Gastroesophageal sphincter (tissue), 4 donors: ENCODE measurements at regions not wholly inside any gene's neighbourhood (a gene's known extent, or its start where the extent isn't known, plus 50 kb on each side); places are given as distances from the start of the nearest gene placed in this dataset.

Experiments used
- ATAC-seq: fragments of 150-250 bp; one replicate; pipeline ENCODE4 v1.9.1; 2016; ENCODE audit warnings: mild to moderate bottlenecking, moderate library complexity
- H3K27ac ChIP-seq, 4 donors: fragments of 200-600 bp; sonication (generic) in 3 of 4; 1 replicate in 3 of 4; 2 replicates in 1 of 4; pipeline ENCODE4 v1.5.1; 2016 to 2019
- H3K27me3 ChIP-seq: fragments of 200-600 bp; sonication (generic); one replicate; pipeline ENCODE4 v1.5.1; 2019
- H3K36me3 ChIP-seq, 2 donors: fragments of 200-600 bp; sonication (generic); one replicate each; pipeline ENCODE4 v1.5.1; 2019; ENCODE audit warnings: control low read depth in 1 of 2
- H3K4me1 ChIP-seq, 3 donors: fragments of 200-600 bp; sonication (generic); 1 replicate in 2 of 3; 2 replicates in 1 of 3; pipeline ENCODE4 v1.5.1; 2016 to 2019; ENCODE audit warnings: control low read depth in 2 of 3
- H3K4me3 ChIP-seq, 2 donors: fragments of 200-600 bp; sonication (generic); one replicate each; pipeline ENCODE4 v1.5.1; 2019; ENCODE audit warnings: mild to moderate bottlenecking in 1 of 2, moderate library complexity in 1 of 2
- H3K9me3 ChIP-seq, 3 donors: fragments of 200-600 bp; sonication (generic); one replicate each; pipeline ENCODE4 v1.5.1; 2017 to 2019; ENCODE audit warnings: control low read depth in 2 of 3
- EP300 ChIP-seq: sonication (generic); formaldehyde crosslinking; IDR thresholded peaks from one replicate; pipeline ENCODE4 v1.6.1; 2017; ENCODE audit warnings: antibody characterized with exemption, mild to moderate bottlenecking
- POLR2A ChIP-seq, 2 donors: fragments of 450-650 bp; IDR thresholded peaks; one replicate each; pipeline ENCODE4 v1.6.1; 2017; ENCODE audit warnings: antibody characterized with exemption in 2 of 2, mild to moderate bottlenecking in 2 of 2, moderate library complexity in 1 of 2
- POLR2AphosphoS5 ChIP-seq: sonication (generic); formaldehyde crosslinking; IDR thresholded peaks from one replicate; pipeline ENCODE4 v1.6.1; 2017; ENCODE audit warnings: antibody characterized with exemption
- WGBS, 2 donors: methylation state at CpG; one replicate each; pipeline ENCODE4 v1.1.5; 2018; ENCODE audit warnings: low coverage in 1 of 2; 5-methylcytosine and 5-hydroxymethylcytosine counted together
- TF ChIP-seq, protein P1 (sequence below), 4 experiments: fragments of 200-600 bp in 2 of 4; fragments of 450-650 bp in 2 of 4; sonication (generic) in 1 of 4; IDR thresholded peaks; one replicate each; pipeline ENCODE4 v1.5.1; 2017 to 2019; ENCODE audit warnings: antibody characterized with exemption in 4 of 4, mild to moderate bottlenecking in 2 of 4, moderate library complexity in 2 of 4

DNA sequence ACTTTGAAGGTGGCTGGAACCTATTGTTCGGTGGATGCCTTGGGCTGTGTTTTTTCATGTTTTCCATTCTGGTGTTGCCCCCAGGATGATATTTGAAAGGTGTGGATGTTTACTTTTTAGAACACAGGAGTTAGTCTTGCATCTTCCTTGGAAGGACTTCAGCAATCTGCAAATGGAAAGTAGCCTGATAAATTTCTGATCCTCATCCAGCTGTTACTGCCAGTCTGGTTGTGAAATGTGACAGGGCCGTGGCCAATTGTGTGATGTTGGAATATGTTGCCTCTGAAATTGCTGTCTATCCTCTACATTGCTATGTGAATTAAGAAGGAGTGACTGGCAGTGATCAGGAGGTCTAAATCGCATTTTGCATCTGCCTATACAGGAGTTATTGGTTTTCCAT lies 382.5 kb upstream of the C2CD4B start:
- peak; percentile 40 for ATAC-seq
- 58 to 67% methylated on average over 2 to 3 of the region's 3 CpGs for WGBS, 2 donors
- H3K4me1 ChIP-seq: peaks cover 3 to 34% (median 18%) of the 10 kb centered on the region in 3 donors
- peak overlapping the region in 1 of 4 donors; percentile 63 for H3K27ac ChIP-seq
- no peaks in the 10 kb centered on the region for H3K9me3 ChIP-seq
- no peaks in the 10 kb centered on the region for H3K36me3 ChIP-seq
- no peaks in the 10 kb centered on the region for H3K27me3 ChIP-seq
- TF ChIP-seq EP300: no peak
- no peak for TF ChIP-seq POLR2AphosphoS5
- TF ChIP-seq, protein P1, sequence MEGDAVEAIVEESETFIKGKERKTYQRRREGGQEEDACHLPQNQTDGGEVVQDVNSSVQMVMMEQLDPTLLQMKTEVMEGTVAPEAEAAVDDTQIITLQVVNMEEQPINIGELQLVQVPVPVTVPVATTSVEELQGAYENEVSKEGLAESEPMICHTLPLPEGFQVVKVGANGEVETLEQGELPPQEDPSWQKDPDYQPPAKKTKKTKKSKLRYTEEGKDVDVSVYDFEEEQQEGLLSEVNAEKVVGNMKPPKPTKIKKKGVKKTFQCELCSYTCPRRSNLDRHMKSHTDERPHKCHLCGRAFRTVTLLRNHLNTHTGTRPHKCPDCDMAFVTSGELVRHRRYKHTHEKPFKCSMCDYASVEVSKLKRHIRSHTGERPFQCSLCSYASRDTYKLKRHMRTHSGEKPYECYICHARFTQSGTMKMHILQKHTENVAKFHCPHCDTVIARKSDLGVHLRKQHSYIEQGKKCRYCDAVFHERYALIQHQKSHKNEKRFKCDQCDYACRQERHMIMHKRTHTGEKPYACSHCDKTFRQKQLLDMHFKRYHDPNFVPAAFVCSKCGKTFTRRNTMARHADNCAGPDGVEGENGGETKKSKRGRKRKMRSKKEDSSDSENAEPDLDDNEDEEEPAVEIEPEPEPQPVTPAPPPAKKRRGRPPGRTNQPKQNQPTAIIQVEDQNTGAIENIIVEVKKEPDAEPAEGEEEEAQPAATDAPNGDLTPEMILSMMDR (IDR thresholded peaks at IDR 0.05): no peak
- H3K4me3 ChIP-seq: no peak overlapping the region

DNA sequence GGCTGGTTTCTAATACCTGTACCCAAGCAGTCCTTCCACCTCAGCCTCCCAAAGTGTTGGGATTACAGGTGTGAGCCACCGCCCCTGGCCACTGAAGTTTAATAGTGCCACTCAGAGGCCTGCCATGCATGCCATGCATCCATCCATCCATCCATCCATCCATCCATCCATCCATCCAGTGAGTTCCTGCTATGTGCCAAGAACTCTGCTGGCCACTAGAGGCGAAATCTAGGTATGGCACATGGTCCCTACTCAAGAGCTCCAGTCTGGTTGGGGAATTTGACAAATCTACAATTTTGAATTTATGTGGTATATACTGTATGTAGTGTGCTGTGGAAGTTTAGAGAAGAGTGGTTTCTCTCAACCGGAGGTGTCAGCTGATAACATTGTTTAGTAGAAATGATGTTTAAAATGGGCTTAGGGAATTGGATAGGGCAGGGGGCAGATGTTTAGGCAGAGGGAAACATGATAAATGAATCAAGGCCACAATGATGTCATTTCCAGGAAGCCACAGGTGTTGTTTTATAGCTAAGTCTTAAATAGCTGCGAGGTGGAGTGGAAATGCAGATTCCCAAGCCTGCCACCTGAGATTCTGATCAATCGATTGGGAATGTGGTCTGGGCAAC lies 384.4 kb upstream of the C2CD4B start:
- no peaks in the 10 kb centered on the region for H3K27me3 ChIP-seq
- H3K4me1 ChIP-seq: peaks cover 3 to 34% (median 18%) of the 10 kb centered on the region in 3 donors
- no peak for TF ChIP-seq EP300
- TF ChIP-seq, protein P1 (IDR thresholded peaks at IDR 0.05): peak in 2 of 4 experiments; percentile 12 to 19
- no peaks in the 10 kb centered on the region for H3K36me3 ChIP-seq
- 57 to 77% methylated on average over 3 to 5 of the region's 5 CpGs for WGBS, 2 donors
- no peak overlapping the region for H3K4me3 ChIP-seq
- no peak for ATAC-seq
- no peak overlapping the region for H3K27ac ChIP-seq
- H3K9me3 ChIP-seq: no peaks in the 10 kb centered on the region

DNA sequence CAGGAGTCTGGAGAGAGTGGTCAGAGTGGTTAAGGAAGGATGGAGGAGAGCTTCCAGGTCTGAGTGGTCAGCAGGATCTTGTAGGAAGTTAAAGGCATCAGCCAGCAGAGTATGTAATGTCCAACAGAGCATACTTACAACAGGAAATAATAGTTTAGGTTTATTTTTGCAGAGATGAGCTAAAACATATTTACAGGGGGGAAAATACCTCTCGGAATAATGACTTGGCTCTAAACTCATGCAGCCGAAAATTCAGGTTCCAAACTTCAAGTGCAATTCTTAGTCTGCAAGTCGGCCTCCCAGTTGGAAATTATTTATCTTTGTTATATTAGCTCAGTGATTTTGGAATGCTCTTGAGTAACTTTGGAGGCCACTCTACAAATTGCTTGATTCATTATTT lies 385.0 kb upstream of the C2CD4B start:
- WGBS, 2 donors: 44 to 74% methylated on average over 3 of the region's 3 CpGs
- Histone ChIP-seq H3K27ac (peak overlapping the region in 1 of 4 donors; percentile 6), H3K27me3 (no peaks in the 10 kb centered on the region), H3K9me3 (no peaks in the 10 kb centered on the region), H3K36me3 (no peaks in the 10 kb centered on the region), H3K4me1 (peaks cover 3 to 31% (median 18%) of the 10 kb centered on the region in 3 donors), H3K4me3 (no peak overlapping the region)
- no peak for ATAC-seq
- TF ChIP-seq POLR2AphosphoS5 (no peak), POLR2A (IDR thresholded peaks at IDR 0.05) (no peak), EP300 (no peak)
- TF ChIP-seq, protein P1 (IDR thresholded peaks at IDR 0.05): no peak

DNA sequence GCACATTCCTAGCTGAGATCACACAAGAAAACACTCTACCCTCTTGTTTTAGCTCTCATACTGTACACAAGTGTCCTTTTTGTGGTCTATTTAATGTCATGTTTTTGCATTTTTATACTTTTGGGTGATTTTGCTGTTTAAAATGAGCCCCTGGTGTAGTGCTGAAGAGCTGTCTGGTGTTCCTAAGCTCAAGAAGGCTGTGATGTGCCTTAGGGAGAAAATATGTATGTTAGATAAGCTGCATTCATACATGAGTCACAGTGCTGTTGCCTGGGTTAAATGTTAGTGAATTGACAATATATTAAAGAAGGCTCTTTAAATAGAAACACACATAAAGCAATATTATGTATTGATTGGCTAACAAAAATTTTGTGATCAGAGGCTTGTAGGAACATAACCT lies 387.4 kb upstream of the C2CD4B start:
- no peak overlapping the region for H3K4me3 ChIP-seq
- H3K27ac ChIP-seq: no peak overlapping the region
- TF ChIP-seq EP300: no peak
- TF ChIP-seq, protein P1 (IDR thresholded peaks at IDR 0.05): no peak
- no peak for TF ChIP-seq POLR2AphosphoS5
- TF ChIP-seq POLR2A (IDR thresholded peaks at IDR 0.05): no peak
- no peaks in the 10 kb centered on the region for H3K27me3 ChIP-seq
- ATAC-seq: no peak
- H3K36me3 ChIP-seq: no peaks in the 10 kb centered on the region
- H3K4me1 ChIP-seq: peaks cover 0 to 8% (median 0%) of the 10 kb centered on the region in 3 donors
- no peaks in the 10 kb centered on the region for H3K9me3 ChIP-seq

DNA sequence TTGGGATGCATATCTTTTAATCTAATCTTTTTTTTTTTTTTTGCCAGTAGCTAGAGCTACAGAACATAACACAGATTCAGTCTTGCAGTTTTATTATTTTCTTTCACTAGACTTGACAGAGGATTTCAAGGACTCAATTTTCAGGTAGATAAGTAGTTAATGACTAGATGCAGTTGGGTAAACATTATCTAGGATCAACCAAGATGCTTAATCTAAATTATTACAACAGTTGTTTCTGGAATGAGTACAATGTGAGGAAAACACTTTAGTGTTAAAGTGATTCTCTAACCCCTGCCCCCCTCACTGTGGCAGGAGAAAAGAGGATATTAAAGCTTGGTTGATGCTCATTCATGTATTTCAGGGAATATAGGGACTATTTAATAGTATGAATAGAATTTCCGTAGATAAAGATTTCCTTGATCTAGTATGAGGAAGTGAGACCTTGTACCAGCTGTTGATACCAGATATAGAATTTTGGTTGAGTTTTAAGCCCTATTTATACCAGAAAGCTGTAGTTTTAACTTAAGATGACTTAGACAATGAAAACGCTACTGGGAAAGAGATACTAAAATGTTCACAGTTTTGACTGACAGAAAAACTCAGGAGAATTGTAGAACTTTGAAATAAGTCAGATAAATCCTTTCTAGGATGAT lies 389.0 kb upstream of the C2CD4B start:
- TF ChIP-seq EP300 (no peak), POLR2AphosphoS5 (no peak), POLR2A (IDR thresholded peaks at IDR 0.05) (no peak)
- TF ChIP-seq, protein P1 (IDR thresholded peaks at IDR 0.05): no peak
- Histone ChIP-seq H3K9me3 (no peaks in the 10 kb centered on the region), H3K36me3 (no peaks in the 10 kb centered on the region)

More for the DNA sequence above, 389.0 kb upstream of the C2CD4B start:
- WGBS, 2 donors: 76 to 84% methylated on average over 2 of the region's 2 CpGs
- ATAC-seq: no peak
- H3K27ac ChIP-seq: no peak overlapping the region
- no peak overlapping the region for H3K4me3 ChIP-seq
- H3K27me3 ChIP-seq: no peaks in the 10 kb centered on the region
- H3K4me1 ChIP-seq: peaks cover 0 to 6% (median 0%) of the 10 kb centered on the region in 3 donors
